HPDE6-E6E7 (cell line): ENCODE measurements at regions not wholly inside any gene's neighbourhood (a gene's known extent, or its start where the extent isn't known, plus 50 kb on each side); places are given as distances from the start of the nearest gene placed in this dataset.
"Not testable (repeated sequence)": the region's sequence is repeated elsewhere in the genome, so short reads cannot be mapped to it uniquely, and the experiment has no call there.

ENCODE experiments used
- DNase-seq: peaks from one replicate; pipeline ENCODE4 v3.0.0; 2011; ENCODE audit warnings: missing footprints; ENCODE audit errors: extremely low spot score

DNA sequence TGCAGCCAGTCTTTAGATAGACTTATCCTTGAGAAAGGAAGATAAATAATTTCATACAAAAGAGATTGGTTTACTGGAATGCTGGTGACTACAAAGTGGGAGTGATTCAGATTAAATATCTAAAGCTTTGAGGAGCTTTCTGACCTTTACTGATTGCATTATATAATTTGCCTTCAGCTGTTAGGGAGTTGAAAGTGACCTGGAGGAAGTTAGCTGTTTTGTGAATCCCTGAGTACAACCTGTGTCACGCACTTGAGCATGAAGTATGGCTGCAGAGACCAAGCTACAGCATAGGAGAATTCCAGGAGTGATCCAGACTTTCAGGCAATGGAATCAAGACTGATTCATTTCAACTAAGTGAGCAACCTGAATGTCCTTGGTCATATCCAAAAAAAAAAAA, 1848.3 kb upstream of the RAG2 start:
- no peak for DNase-seq

DNA sequence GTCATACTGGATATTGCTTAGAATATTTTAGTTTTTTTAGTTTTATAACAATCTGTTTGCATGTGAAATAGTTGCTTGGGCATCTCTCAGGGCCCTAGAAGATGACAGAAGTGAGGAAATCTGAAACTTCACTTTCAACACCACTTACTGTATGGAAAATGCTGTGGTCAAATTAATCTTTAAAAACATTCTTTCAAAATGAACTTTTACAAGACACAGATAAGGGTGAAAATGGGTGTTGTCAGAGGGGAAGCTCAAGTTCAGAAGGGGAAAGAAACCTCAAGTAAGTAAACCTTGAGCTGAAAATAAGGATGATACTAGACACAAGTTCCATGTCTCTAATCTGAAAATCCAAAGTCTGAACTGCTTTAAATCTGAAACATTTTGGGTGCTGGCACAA, 1840.1 kb upstream of the RAG2 start:
- no peak for DNase-seq

DNA sequence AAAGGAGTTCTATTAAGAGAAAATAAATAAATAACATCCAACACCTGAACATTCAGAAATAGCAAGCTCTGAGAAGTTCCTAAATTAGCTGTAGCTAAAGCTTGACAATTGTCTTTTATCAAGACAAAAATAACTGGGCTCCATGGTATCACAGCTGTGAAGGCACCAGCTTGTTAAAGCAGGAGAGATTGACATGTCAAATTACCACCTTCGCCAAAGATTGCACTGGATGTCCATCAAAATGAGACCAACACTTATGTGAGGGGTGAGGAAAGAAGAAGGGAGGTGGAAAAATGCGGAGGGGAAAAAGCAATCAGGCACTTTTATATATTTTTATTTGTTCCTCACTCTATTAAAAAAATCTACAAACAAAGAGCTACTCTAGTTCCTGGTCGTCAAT, 1827.5 kb upstream of the RAG2 start:
- DNase-seq, result no peak

DNA sequence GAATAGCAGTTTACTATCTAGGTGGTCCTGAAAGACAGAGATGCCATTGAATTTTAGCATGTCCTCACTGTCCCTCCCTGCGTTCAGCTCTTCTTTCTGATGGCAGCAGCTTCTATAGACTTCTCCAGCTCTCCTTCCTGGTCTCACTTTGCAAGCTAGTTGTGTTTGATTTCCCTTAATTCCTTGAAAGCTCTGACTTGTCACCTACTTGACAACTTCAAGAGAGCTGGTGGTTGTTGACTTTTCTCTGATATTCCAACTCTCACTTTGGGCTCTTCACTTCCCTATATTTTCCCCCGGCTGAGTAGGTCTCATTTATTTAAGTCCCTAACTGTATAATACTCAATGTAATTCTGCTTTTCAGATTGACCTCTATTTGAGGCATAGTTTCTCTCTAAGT, 1825.0 kb upstream of the RAG2 start:
- DNase-seq, result no peak

DNA sequence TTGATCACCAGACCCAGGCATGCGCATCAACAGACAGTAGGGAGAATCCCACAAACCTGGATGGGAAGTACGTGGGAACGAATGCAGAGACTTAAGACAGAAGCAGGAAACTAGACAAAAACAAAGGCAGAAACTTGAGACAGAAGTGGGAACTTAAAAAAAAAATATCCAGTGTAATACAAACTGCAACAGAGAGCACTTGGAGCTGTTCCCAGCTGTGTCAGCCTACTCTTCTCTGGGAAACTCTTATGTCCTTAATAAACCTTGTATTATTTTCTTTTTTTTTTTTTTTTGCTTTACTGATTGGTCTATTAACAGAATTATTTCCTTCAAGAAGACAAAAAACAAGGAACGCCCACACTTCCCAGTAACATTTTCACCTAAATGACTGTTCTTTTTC, 1818.1 kb upstream of the RAG2 start:
- no peak for DNase-seq

DNA sequence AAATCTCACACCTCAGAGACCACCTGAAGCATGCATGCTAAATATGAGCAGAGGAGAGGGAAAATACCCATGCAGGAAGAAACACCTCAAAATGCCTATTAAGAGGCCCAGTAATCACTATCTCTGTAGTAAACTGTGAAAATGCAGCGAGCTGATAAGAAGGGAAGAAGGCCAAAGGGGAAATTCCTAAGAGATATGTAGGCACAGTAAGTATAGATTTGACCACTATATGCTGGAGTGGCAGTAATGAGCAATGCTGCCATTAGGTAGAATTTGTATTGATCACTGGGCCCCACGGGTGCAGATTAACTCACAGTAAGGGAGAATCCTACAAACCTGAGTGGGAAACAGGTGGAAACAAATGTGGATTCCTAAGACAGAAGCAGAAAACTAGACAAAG, 1813.1 kb upstream of the RAG2 start:
- DNase-seq, result no peak

DNA sequence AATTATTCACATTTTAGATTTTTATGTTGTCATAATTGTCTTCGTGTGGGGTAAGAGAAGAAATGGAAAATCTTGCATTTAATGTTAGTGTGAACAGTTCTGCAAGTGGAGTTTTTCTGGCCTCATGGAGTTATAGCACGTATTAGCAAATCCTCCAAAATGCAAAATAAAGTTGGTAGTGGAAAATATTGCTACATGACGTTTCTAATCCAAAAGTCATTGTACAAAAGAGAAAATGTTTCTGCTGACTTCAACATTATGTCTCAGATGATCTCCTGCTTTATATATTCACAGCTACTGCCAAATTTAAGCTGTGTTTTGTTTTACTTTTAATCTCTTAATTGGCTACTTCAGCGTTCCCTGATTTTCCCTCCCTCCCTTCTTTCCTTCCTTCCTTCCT, 1804.0 kb upstream of the RAG2 start:
- no peak for DNase-seq

DNA sequence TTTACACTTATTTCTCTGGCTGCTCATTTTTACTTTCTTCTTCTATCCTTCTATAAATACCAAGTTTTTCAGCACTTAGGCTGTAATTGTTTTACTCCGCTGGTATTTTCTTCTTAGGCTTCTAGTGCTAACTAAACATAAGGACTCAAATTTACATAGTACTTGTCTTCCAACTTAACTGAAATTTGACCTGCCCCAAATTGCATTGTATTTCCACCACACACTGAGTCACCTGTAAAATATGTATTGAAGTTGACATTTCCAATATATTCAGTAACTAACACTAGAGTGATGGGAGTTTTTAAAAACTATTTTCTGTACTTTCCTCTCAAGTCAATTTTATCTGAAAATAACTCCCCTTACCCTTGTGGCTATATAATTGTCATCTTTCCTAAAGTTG, 1794.1 kb upstream of the RAG2 start:
- no peak for DNase-seq

DNA sequence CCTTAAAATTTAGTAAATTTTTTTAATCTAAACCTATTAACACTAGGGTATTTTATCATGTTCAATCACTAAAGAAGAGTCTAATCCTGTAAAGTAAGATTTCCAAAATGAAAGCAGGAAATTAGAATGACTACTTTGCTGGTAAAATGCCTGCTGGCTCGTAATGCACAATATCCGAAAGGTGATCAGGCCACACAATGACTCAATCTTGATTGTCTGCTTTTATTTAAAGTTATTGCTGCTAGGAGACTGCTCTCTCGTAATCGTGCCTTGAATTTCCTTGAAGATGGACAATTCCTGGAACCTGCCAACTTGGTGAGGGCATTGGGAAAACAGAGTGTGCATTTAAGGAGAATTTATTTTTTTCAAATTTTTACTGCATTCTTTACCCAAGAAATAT, 1786.5 kb upstream of the RAG2 start:
- DNase-seq, result peak; percentile 35

DNA sequence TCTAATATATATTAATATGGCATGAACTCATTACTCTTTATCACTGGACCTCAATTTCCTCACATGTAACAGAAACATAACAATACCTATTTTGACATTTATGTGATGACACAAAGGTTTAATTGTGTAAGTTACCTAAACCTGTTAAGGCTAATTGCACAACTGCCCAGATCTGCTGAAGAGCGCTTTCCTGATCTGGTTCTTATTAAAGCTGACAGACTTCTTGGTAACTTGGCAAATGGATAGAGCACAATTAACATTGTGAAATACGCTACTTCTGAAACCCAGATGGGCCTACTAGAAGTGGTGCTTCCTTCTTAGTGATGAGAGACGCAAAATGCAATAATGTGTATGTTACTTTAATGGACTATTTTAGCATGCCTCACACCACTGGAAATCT, 1767.2 kb upstream of the RAG2 start:
- no peak for DNase-seq

DNA sequence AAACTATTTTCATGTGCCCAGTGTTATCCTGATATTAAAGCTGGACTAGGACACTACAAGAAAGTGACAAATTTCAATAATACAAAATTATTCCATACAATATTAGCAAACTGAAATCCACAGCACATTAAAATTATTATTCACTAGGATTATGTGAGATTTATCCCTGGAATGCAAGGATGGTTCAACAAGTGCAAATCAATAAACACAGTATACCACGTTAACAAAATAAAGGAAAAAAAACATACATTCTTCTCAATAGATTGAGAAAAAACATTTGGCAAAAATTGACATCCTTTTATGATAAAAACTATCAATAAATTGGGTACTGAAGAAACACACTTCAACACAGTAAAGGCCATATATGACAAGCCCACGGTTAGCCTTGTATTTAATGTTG, 1758.2 kb upstream of the RAG2 start:
- no peak for DNase-seq

DNA sequence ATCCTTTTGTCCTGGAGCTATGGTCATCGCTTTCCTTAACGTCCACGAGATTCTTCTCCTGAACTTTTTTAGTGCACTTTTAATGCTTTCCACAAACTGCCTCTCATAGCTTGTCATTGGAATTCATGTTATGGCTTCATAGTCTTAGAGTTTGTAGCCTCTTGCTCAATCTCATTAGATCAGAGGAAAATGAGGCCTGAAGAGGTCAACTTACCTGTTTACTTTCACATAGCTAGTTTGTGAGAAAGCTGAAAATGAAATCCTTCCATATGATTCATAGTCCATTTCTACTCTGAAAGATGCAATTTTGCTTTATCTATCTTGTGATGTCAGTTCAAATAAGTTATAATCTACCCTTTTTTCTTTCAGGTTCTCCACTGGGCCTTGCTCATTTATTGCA, 1747.2 kb upstream of the RAG2 start:
- peak; percentile 29 for DNase-seq

DNA sequence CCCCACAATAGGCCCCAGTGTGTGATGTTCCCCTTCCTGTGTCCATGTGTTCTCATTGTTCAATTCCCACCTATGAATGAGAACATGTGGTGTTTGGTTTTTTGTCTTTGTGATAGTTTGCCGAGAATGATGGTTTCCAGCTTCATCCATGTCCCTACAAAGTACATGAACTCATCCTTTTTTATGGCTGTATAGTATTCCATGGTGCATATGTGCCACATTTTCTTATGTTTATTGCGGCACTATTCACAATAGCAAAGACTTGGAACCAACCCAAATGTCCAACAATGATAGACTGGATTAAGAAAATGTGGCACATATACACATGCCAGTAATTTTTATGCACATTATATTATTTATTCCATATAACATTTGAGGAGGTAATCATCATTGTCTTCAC, 1743.6 kb upstream of the RAG2 start:
- DNase-seq, result not testable (repeated sequence)

DNA sequence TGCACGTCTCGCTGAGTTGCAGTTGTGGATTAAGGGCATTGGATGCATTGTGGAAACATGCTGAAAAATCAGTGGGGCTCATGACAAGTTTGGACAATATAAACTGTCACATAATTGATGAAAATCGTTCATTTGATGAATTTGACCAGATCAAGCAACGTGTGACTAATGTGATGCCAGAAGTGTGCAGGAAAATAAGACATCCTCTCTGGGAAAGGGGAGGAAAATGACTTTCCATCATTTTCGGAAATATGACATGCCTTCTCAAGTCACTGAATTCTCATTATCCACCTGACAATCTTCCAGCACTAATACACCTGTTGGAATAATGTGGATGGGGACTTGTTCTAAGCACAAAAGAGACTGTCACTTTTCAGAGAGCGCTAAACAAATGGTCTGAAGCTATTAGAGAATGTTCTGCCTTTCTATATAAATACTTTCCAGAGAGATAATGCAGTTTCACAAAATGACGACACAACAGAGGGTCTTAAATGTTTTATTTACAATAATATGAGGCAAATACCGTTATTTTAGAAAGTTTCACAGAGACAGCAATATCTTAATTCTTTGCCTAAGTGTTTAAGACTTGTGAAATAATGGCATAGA, 1741.9 kb upstream of the RAG2 start:
- DNase-seq, result no peak

DNA sequence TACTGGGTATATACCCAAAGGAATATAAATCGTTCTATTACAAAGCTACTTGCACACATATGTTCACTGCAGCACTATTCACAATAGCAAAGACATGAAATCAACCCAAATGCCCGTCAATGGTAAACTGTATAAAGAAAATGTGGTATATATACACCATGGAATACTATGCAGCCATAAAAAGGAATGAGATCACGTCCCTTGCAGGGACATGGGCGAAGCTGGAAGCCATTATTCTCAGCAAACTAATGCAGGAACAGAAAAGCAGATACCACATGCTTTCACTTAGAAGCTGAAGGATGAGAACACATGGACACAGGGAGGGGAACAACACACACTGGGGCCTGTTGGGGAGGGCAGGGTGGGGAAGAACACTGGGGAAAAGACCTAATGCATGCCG, 1740.0 kb upstream of the RAG2 start:
- not testable (repeated sequence) for DNase-seq

DNA sequence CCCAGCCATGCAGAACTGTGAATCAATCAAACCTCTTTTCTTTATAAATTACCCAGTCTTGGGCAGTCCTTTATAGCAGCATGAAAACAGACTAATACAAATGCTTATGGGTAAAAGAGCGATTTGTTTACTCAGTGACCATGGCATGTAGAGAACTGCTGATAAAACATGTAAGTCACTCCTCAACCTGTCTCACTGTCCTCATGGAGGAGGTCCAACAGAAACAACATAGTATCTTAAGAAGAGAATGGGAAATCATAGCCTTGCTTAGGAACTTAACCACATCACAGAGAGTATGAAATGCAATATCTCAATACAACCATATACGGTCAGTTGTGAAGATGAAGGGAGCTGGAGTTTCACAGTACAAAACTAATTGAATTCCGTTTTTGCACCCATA, 1734.0 kb upstream of the RAG2 start:
- DNase-seq, result no peak

DNA sequence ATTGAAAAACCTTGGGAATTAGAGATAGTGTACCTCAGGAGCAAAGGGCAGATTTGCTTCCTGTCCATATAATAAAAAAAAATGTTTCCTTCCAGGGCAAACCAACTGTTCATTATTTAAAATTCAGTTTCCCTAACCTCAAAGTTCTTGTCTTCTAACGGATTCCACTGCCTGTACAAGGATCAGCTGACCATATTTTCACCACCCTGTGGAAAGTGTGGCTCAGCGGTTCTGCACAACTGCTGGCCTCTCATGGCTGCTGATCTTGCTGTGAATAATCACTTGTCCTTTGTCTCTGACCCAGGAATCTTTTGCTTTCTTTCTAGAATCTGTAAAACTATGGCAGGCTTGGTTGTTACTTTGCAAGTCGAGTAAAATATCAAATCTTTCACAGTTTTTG, 1732.5 kb upstream of the RAG2 start:
- DNase-seq, result no peak

DNA sequence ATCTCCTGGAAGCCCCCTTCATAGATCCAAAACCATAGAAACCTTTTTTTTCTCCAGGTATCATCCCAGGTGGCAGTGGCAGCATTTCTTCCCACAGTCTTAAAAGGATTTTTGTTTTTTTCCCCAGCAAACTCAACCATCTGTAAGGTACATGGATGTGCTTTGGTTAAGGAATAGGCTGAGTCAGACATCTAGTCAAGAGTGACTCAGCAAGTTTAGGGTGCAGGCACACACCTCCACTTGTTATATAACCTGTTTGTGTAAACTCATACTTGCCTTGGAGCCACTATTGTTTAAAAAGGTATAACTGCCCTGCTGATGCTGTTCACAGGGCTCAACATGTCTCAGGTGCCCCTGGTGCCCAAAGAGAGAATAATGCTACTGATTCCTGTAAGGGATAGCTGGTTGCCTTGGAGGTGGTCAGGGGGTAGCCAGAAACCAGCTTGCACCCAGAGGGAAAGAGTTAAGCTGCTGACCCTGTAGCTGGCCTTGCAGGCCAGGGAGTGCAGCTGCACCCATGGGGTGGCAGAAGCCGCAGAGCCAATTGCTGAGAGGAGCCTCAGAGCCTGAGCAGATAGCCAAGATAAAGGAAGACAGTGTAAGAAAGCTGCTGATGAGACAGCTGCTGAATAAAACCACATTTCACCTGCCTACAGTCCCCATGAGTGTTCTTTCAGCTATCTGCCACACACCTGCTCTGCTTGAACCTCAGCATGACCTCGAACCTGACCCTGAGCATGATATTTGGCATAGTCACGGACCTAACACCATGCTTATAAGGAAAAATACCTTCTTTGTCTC, 1726.1 kb upstream of the RAG2 start:
- no peak for DNase-seq

DNA sequence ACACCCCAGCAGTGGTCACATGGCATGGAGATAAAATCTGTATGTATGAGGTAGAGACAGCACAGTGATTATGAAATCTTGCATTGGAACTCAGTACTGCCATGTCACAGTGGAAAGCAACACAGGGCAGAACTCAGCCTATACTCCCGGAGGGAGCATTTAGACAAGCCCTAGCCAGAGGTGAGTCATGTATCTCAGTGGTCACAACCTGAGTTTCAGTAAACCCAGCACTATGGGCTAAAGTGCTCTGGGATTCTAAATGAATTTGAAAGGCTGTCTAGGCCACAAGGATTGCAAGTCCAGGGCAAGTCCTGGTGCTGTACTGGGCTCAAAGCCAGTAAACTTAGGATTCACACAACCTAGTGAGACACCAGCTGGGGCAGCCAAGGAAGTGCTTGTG, 1717.1 kb upstream of the RAG2 start:
- no peak for DNase-seq

DNA sequence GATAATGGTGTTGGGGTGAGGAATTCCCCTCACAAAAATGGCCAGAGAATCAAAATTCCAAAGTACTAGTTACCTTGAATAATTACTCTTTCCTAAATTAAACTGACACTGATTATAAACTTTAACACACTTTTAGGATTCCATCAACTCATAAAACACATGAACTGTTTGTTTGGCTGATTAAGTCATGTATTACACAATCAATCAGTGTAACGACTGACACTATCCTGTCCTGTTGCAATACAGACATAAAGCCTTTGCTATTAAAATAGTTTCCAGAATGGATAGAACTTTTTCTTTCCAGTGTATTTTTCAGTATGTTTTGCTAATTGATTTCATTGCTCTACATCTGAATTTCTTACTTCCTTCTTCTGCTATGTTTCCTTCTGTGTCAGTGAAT, 1709.4 kb upstream of the RAG2 start:
- DNase-seq, result no peak

DNA sequence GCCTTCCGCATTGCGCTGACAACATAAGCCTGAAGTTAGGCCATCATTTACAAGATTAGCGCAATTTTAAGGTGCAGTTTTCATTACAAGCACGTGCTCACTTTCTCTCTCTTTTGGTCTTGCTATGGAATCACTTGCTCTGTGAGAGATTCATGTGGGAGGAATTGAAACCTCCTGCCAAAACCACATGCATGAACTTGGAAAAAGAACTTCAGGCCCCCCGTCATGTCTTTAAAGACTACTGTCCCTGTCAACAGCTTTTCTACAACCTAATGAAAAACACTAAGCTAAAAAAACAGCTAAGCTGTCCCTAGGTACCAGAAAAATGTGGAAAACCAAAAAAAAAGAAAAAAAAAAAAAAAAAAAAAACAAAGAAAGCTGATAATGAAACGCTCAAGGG, 1707.6 kb upstream of the RAG2 start:
- DNase-seq, result no peak

DNA sequence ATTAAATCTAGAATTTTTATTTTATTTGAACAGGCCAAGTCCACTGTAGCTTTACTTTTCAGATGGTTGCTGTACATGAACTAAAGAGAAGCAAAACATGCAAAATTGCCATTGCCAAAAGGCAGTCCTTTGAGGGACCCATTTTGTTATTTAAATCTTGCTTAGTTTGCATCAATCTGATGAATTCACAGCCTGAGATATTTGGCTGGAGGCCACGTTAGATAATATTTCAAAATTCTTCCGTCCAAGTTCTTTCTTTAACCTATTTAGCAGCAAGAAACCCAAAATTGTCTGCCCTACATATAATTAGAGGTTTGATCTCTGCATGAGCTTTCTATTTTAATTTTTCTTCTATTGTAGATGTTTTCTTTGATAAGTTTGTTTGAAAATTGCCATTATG, 1706.9 kb upstream of the RAG2 start:
- DNase-seq, result no peak

DNA sequence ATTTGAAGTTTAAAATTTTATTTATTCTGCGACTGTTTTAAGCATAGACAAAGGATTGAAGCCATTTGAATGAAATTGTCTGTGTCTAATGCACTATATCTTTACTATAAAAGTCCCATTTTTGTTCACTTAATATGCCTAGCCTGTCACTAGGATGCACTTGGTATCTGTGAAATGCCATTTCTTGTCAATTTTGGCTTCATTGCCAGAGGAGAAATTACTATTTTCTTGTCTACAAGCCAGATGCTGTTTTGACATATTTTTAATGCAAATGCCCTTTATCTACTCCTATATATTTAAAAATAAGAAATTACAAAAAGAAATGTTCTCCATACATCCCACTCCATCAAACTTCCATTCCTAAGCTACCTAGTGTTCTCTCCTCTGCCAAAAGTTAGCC, 1704.5 kb upstream of the RAG2 start:
- no peak for DNase-seq

DNA sequence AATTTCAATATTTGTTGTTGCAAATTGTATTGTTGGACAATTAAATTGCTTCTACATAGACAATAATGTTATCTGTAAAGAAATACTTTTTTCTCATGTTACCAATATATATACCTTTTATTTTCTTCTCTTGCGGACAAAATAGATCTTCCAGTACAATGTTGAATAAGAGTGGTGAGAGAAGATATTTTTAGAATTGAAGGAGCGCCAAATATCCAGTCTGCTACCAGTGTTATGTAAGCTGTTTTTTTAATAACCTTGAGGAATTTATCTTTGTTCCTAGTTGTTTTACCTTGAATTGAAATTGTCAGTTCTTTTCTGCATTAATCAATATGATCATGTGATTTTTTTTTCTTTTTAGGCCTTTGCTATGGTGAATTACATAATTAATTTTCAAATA, 1702.5 kb upstream of the RAG2 start:
- no peak for DNase-seq
